Hepatocyte (in vitro differentiated cells): ENCODE measurements at regions not wholly inside any gene's neighbourhood (a gene's known extent, or its start where the extent isn't known, plus 50 kb on each side); places are given as distances from the start of the nearest gene placed in this dataset.

Experiments
- EZH2 ChIP-seq: fragments of 200-600 bp; sonication (generic); IDR thresholded peaks from 2 replicates; pipeline ENCODE4 v1.6.1; 2016; ENCODE audit warnings: antibody characterized with exemption, mild to moderate bottlenecking, borderline replicate concordance
- EZH2phosphoT487 ChIP-seq: fragments of 200-600 bp; sonication (generic); IDR thresholded peaks from one replicate; pipeline ENCODE4 v1.6.1; 2018; ENCODE audit warnings: antibody characterized with exemption, mild to moderate bottlenecking, low read depth, moderate library complexity; ENCODE audit not compliant: unreplicated experiment, severe bottlenecking
- TF ChIP-seq, protein P1 (sequence below): fragments of 200-600 bp; sonication (generic); IDR thresholded peaks from 2 replicates; pipeline ENCODE4 v1.5.1; 2016; ENCODE audit warnings: antibody characterized with exemption, mild to moderate bottlenecking; ENCODE audit not compliant: poor library complexity

DNA sequence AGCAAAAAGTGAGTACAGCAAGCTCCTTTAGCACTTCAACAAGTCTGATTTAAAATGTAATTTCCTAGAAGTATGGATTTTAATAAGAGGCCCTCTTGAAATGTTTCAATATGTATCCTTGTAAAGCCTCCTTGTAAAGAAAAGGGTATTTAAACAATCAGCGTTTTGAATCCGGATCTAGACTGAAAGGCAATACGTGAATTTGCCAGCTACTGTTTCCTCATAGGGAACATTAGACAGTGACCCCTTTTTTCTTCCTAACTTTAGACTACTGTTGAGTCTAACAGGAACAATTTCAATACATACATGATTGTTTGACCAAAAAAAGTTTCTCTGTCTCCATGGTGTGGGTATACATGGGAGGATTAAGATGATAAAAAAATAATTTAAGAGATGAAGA lies 395.0 kb downstream of the TFAP2A start:
- TF ChIP-seq, protein P1, sequence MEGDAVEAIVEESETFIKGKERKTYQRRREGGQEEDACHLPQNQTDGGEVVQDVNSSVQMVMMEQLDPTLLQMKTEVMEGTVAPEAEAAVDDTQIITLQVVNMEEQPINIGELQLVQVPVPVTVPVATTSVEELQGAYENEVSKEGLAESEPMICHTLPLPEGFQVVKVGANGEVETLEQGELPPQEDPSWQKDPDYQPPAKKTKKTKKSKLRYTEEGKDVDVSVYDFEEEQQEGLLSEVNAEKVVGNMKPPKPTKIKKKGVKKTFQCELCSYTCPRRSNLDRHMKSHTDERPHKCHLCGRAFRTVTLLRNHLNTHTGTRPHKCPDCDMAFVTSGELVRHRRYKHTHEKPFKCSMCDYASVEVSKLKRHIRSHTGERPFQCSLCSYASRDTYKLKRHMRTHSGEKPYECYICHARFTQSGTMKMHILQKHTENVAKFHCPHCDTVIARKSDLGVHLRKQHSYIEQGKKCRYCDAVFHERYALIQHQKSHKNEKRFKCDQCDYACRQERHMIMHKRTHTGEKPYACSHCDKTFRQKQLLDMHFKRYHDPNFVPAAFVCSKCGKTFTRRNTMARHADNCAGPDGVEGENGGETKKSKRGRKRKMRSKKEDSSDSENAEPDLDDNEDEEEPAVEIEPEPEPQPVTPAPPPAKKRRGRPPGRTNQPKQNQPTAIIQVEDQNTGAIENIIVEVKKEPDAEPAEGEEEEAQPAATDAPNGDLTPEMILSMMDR = no peak
- no peak for TF ChIP-seq EZH2phosphoT487
- TF ChIP-seq EZH2 = no peak
